SH-SY5Y (cell line): ENCODE measurements at regions not wholly inside any gene's neighbourhood (a gene's known extent, or its start where the extent isn't known, plus 50 kb on each side); places are given as distances from the start of the nearest gene placed in this dataset.

ENCODE experiments used
- GATA2 ChIP-seq: IDR thresholded peaks from 2 replicates; pipeline ENCODE4 v1.6.1; 2011; ENCODE audit warnings: mild to moderate bottlenecking, low read depth, low read length
- GATA3 ChIP-seq: IDR thresholded peaks from 2 replicates; pipeline ENCODE4 v1.6.1; 2011; ENCODE audit warnings: low read depth, mild to moderate bottlenecking, low read length, moderate library complexity

- TF ChIP-seq GATA2: no peak
- no peak for TF ChIP-seq GATA3
Observed at GRCh38 chr2:78592491-78592890, 433.0 kb upstream of the REG3G start.
